ENCODE measurements at regions not wholly inside any gene's neighbourhood (a gene's known extent, or its start where the extent isn't known, plus 50 kb on each side); places are given as distances from the start of the nearest gene placed in this dataset.

- Histone ChIP-seq H3K36me3 (ENCODE audit: insufficient read depth, low read length) (no peaks in the 10 kb centered on the region), H3K27ac (ENCODE audit: low read length) (no peak overlapping the region), H4K20me1 (ENCODE audit: insufficient read depth) (no peaks in the 10 kb centered on the region), H3K79me2 (replicated peaks; ENCODE audit: insufficient read depth, low read length) (peaks cover 3% of the 10 kb centered on the region), H3K9ac (ENCODE audit: low read length) (no peak overlapping the region), H3K4me3 (ENCODE audit: low read length) (no peak overlapping the region), H3K27me3 (ENCODE audit: insufficient read depth, low read depth, low read length) (no peaks in the 10 kb centered on the region), H3K4me2 (ENCODE audit: low read length) (no peak overlapping the region), H3K9me2 (ENCODE audit: insufficient read depth, low read length) (no peaks in the 10 kb centered on the region), H3F3A (ENCODE audit: insufficient read depth, low read length, poor library complexity, severe bottlenecking) (no peaks in the 10 kb centered on the region), H2AFZ (ENCODE audit: low read depth, low read length) (no peak overlapping the region), H3K9me3 (ENCODE audit: low read length) (no peaks in the 10 kb centered on the region)
- TF ChIP-seq EP300 (conservative IDR thresholded peaks at IDR 0.05; ENCODE audit: poor library complexity, severe bottlenecking) (no peak), MXI1 (conservative IDR thresholded peaks at IDR 0.05; ENCODE audit: poor library complexity, severe bottlenecking) (no peak), TAF1 (IDR thresholded peaks at IDR 0.05; ENCODE audit: low read depth) (no peak), EZH2 (IDR thresholded peaks at IDR 0.05; ENCODE audit: borderline replicate concordance, insufficient read depth, low read length, poor library complexity, severe bottlenecking) (no peak)
- TF ChIP-seq, protein P1, sequence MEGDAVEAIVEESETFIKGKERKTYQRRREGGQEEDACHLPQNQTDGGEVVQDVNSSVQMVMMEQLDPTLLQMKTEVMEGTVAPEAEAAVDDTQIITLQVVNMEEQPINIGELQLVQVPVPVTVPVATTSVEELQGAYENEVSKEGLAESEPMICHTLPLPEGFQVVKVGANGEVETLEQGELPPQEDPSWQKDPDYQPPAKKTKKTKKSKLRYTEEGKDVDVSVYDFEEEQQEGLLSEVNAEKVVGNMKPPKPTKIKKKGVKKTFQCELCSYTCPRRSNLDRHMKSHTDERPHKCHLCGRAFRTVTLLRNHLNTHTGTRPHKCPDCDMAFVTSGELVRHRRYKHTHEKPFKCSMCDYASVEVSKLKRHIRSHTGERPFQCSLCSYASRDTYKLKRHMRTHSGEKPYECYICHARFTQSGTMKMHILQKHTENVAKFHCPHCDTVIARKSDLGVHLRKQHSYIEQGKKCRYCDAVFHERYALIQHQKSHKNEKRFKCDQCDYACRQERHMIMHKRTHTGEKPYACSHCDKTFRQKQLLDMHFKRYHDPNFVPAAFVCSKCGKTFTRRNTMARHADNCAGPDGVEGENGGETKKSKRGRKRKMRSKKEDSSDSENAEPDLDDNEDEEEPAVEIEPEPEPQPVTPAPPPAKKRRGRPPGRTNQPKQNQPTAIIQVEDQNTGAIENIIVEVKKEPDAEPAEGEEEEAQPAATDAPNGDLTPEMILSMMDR (IDR thresholded peaks at IDR 0.05; ENCODE audit: poor library complexity, severe bottlenecking) = no peak
Observed at GRCh38 chr3:110956081-110956480, 115.5 kb upstream of the NECTIN3 start.

- Histone ChIP-seq H3K9me2 (ENCODE audit: insufficient read depth, low read length) (no peaks in the 10 kb centered on the region), H3K4me3 (ENCODE audit: low read length) (no peak overlapping the region), H3F3A (ENCODE audit: insufficient read depth, low read length, poor library complexity, severe bottlenecking) (no peaks in the 10 kb centered on the region), H3K27ac (ENCODE audit: low read length) (no peak overlapping the region), H3K9ac (ENCODE audit: low read length) (no peak overlapping the region), H3K79me2 (replicated peaks; ENCODE audit: insufficient read depth, low read length) (peaks cover 3% of the 10 kb centered on the region), H4K20me1 (ENCODE audit: insufficient read depth) (no peaks in the 10 kb centered on the region), H3K27me3 (ENCODE audit: insufficient read depth, low read depth, low read length) (no peaks in the 10 kb centered on the region), H3K36me3 (ENCODE audit: insufficient read depth, low read length) (no peaks in the 10 kb centered on the region), H3K9me3 (ENCODE audit: low read length) (no peaks in the 10 kb centered on the region), H2AFZ (ENCODE audit: low read depth, low read length) (no peak overlapping the region), H3K4me2 (ENCODE audit: low read length) (no peak overlapping the region)
- no peak for TF ChIP-seq TAF1 (IDR thresholded peaks at IDR 0.05; ENCODE audit: low read depth)
- TF ChIP-seq RAD21 (conservative IDR thresholded peaks at IDR 0.05) = no peak
- TF ChIP-seq EZH2 (IDR thresholded peaks at IDR 0.05; ENCODE audit: borderline replicate concordance, insufficient read depth, low read length, poor library complexity, severe bottlenecking) = no peak
- no peak for TF ChIP-seq SMC3 (conservative IDR thresholded peaks at IDR 0.05; ENCODE audit: poor library complexity)
- TF ChIP-seq, protein P1 (IDR thresholded peaks at IDR 0.05; ENCODE audit: poor library complexity, severe bottlenecking) = no peak
- TF ChIP-seq MXI1 (conservative IDR thresholded peaks at IDR 0.05; ENCODE audit: poor library complexity, severe bottlenecking) = no peak
- TF ChIP-seq EP300 (conservative IDR thresholded peaks at IDR 0.05; ENCODE audit: poor library complexity, severe bottlenecking) = no peak
- TF ChIP-seq POLR2AphosphoS5 (IDR thresholded peaks at IDR 0.05) = no peak
- no peak for TF ChIP-seq REST (IDR thresholded peaks at IDR 0.05; ENCODE audit: borderline replicate concordance)
Observed at GRCh38 chr3:110957247-110958025, 114.2 kb upstream of the NECTIN3 start.
